ENCODE measurements at regions not wholly inside any gene's neighbourhood (a gene's known extent, or its start where the extent isn't known, plus 50 kb on each side); places are given as distances from the start of the nearest gene placed in this dataset.

DNA sequence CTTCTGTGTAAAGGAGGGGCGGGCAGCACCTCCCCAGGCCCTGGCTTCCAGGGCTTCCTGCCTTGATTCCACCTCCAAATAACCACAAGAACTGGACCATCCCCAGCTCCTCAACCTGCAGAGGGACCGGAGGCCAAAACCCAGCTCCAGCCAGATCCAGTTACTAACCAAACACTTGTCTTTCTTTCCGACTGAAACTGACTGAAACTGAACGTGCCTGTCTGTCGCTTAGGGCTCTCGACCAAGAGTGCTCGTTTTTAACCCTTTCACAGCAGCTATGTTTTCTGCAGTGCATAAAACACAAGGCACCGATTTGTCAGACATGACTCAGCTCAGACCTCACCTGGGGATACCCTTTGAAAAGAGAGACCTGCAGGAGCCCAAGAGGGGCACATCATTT is 249.9 kb upstream of the SIX2 start:
- ATAC-seq = peak; percentile 64
- intact Hi-C loops (cut with DNase I) = no loop called here
- DNase-seq (ENCODE audit: low spot score) = no peak

DNA sequence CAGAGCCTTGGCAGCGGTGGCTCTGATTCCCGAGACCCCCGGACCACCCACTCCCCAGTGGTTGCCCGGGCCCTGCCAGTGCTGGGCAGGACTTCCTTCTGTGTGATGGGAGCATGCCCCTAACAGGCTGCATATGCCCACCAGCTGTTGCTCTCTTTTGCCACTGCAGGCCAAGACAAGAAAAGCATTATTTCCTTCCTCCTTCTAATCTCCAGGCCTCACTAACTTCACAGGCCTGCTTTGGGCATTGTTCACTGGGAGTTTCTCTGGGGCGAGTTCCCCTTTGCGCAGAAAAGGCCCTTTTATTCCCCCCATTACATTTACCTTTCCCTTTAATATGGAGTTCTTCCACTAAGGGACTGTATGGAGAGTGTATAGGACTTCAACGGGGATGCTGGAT is 249.1 kb upstream of the SIX2 start:
- intact Hi-C loops (cut with DNase I) = no loop called here
- DNase-seq (ENCODE audit: low spot score) = no peak
- ATAC-seq = no peak

- DNase-seq (ENCODE audit: low spot score) (no peak), ATAC-seq (no peak)
- intact Hi-C loops (cut with DNase I) = no loop called here
Measured at GRCh38 chr2:45257820-45258219, 248.6 kb upstream of the SIX2 start.

GRCh38 chr2:45256867-45257641 is 247.8 kb upstream of the SIX2 start:
- DNase-seq (ENCODE audit: low spot score) (no peak), ATAC-seq (no peak)
- intact Hi-C loops (cut with DNase I) = no loop called here

- intact Hi-C loops (cut with DNase I) = no loop called here
- ATAC-seq = peak; percentile 24
- DNase-seq (ENCODE audit: low spot score) = no peak
Measured at GRCh38 chr2:45256173-45256866, 247.1 kb upstream of the SIX2 start.

- DNase-seq (ENCODE audit: low spot score) = no peak
- intact Hi-C loops (cut with DNase I) = no loop called here
- no peak for ATAC-seq
Measured at GRCh38 chr2:45255563-45255962, 246.3 kb upstream of the SIX2 start.

GRCh38 chr2:45254025-45254424 is 244.8 kb upstream of the SIX2 start:
- intact Hi-C loops (cut with DNase I) = no loop called here
- ATAC-seq (no peak), DNase-seq (ENCODE audit: low spot score) (no peak)

DNA sequence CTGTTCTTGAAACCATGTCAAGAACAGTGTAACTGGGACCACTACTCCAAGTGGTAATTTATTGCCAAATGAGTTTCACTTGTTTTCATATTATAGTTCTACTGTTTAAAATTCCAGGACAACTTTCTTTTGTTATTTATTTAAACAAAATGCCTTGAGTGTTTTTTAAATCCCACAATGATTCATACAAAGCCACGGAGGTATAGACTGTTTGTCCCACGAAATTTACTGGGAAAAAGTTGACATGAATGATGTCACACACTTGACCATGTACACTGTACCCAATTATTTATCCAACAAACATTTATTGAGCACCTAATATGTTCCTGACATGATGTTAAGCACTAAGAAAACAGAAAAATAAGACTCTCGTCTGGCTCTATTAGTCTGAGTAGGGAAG is 243.9 kb upstream of the SIX2 start:
- no peak for DNase-seq (ENCODE audit: low spot score)
- intact Hi-C loops (cut with DNase I) = no loop called here
- ATAC-seq = no peak

GRCh38 chr2:45250176-45250575 is 240.9 kb upstream of the SIX2 start:
- no peak for DNase-seq (ENCODE audit: low spot score)
- ATAC-seq = no peak
- intact Hi-C loops (cut with DNase I) = no loop called here

DNA sequence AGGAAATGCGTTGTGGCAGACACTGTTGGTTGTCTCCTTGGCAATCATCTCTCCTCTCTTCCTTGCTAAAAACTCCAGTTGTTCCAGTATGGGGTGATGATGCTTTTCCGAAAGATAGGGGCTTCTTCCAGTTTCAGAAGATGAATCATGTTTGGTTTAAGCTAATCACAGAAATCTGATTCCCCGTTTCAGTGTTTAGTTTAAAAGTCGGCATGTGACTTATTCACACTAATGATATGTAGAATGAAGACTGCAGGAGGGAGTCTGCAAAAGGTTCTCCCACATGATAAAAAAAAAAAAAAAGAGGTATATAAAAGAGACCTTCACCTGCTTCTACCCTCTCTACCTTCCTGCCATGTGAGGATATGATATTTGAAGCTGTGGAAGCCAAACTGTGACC is 239.0 kb upstream of the SIX2 start:
- DNase-seq (ENCODE audit: low spot score) = no peak
- intact Hi-C loops (cut with DNase I) = no loop called here
- no peak for ATAC-seq

DNA sequence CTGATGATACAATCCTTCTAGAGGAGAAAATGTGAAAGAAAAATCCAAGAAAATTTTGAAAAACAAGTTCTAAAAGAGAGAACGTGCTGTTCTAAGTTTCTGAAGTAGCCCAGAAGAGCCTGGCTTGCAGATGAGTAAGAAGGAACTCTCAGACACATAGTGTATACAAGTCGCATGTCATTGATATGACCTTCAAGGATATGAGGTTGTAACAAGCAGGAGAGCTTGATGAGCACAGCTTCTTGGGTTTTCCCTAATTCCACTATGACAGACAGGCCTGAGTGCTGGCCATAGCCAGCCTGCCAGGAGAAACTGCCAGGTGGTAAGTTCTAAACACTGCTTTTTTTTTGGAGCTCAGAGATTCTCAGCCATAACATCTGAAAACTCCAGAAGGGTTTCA is 235.7 kb upstream of the SIX2 start:
- ATAC-seq = no peak
- intact Hi-C loops (cut with DNase I) = no loop called here

DNA sequence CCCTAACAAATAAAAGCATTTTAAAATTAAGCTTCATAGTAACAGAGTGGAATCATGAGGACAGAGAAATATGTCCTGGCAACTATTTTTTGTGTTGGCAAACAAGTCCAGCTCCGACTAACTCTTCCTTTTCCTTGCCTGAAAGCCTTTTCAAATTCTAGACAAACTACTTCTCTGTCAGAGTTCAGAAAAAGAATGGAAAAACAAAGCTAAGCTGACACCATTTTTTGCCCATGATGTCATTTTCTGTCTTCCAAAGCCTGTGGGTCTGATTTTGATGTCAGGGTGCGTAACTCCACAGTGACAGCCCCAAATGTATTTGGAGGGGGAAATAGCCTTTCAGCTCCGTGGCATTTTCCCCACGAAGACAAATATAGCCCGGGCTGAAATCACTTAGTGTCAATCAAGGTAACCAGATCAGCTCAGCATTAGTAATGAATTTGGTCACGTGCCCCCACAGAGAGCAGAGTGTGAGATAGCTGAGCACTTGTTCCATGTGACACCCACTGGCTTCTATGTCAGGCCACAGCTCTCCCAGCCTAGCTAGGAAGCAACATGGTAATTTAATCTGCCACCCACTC is 233.0 kb upstream of the SIX2 start:
- no peak for DNase-seq (ENCODE audit: low spot score)
- intact Hi-C loops (cut with DNase I) = no loop called here
- peak; percentile 78 for ATAC-seq

More for the DNA sequence above, 235.7 kb upstream of the SIX2 start:
- DNase-seq (ENCODE audit: low spot score) = no peak

- no peak for DNase-seq (ENCODE audit: low spot score)
- intact Hi-C loops (cut with DNase I) = no loop called here
Measured at GRCh38 chr2:45241061-45241561, 231.9 kb upstream of the SIX2 start.

GRCh38 chr2:45237850-45238542 is 228.7 kb upstream of the SIX2 start:
- peak; percentile 48 for ATAC-seq
- DNase-seq (ENCODE audit: low spot score) = no peak
- intact Hi-C loops (cut with DNase I) = no loop called here

More at GRCh38 chr2:45241061-45241561, 231.9 kb upstream of the SIX2 start:
- no peak for ATAC-seq

DNA sequence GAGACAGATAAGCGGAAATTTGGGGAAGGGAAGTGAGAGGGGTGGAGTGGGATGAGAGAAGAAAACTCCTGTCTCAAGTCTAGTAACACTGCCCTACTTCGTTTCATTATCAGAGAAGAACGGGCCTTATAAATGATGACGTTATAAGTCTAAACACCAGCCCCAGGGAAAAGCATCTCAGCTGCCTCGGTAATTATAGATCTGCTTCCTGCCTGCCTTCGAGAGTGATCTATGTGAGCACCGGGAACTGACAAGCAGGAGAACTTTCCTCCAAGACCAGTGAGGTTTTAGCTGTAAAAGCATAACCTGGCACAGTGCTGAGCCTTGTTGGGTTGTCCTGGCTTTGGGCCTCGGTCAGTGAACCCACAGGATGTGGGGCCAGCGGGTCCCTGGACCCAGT is 227.9 kb upstream of the SIX2 start:
- intact Hi-C loops (cut with DNase I) = no loop called here
- ATAC-seq = no peak
- DNase-seq (ENCODE audit: low spot score) = no peak

DNA sequence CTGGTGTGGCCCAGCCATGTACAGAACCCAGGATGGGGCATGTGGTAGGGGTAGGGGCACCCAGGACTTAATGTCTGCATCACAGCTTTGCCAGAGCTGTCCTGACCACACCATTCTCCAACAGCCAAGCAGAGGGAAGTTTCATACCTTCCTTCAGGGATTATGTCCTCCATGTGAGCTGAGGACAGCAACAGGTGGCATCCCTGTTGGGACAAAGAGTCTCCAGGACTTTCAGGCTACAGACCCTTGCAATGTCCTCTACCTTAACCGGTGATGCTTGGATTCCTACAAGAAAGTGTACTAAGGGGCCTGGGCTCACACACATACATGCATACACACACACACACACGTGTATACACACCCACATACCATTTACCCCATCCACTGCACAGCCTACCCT is 227.0 kb upstream of the SIX2 start:
- ATAC-seq (no peak), DNase-seq (ENCODE audit: low spot score) (no peak)
- intact Hi-C loops (cut with DNase I) = no loop called here

- intact Hi-C loops (cut with DNase I) = no loop called here
- DNase-seq (ENCODE audit: low spot score) (no peak), ATAC-seq (no peak)
Measured at GRCh38 chr2:45233301-45233700, 224.0 kb upstream of the SIX2 start.

- intact Hi-C loops (cut with DNase I) = no loop called here
- DNase-seq (ENCODE audit: low spot score) = no peak
- no peak for ATAC-seq
Measured at GRCh38 chr2:45232818-45233217, 223.6 kb upstream of the SIX2 start.

DNA sequence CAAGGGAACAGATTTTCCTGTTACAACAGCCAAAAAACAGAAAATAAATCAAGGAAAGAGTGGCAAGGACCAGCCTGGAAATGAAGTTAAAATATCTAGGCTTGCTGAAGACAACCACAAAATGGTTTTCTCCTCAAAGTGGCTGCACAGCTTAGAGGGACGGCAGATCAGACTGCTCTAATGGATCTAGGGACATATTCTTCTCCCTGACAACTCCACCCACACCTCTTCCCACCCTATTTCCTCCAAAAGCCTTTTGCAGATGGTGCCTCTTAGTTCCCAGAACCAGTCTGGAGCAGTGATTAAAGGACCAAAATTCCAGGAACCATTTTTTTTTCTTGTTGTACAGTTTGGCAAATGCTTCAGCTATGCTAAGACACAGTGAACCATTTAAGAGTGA is 220.2 kb upstream of the SIX2 start:
- intact Hi-C loops (cut with DNase I) = no loop called here
- no peak for ATAC-seq

DNA sequence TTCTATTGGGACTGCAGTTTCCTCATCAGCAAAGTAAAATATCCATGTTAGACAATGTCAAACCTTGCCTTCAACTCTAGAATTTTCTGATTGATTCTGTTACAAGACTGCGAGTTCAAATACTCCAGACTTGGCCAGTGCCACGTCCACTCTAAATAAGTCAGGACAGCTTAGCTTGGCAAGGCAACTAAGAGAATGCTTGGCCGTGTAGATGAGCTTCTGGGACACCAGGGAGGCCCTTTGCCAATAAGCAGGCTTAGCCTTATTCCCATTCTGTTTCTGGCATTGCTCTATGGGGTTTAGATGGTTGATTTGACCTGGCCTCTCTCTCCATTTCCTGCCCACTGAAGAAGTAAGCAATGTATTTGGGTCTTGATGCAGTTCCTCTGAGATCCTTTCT is 218.1 kb upstream of the SIX2 start:
- ATAC-seq (no peak), DNase-seq (ENCODE audit: low spot score) (no peak)
- intact Hi-C loops (cut with DNase I) = no loop called here

More for the DNA sequence above, 220.2 kb upstream of the SIX2 start:
- no peak for DNase-seq (ENCODE audit: low spot score)

Measured in sciatic nerve (tissue), 2 donors.